ENCODE measurements at regions not wholly inside any gene's neighbourhood (a gene's known extent, or its start where the extent isn't known, plus 50 kb on each side); places are given as distances from the start of the nearest gene placed in this dataset.

DNA sequence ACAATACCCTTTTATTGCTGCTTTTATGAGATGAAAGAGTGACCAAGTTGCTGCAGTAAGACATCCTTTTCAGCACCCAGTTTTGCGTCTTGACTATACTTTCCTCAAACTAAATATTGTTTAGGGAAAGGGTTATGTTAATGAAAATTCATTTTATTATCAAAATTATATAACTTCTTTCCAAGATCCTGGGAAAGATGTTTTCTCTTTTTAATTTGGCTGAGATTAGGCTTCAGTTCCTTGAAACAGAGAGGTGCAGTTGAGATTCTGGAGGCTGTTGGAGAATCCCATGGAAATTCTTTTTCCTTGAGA is 91.6 kb upstream of the KCNA3 start:
- ATAC-seq, result no peak
- DNase-seq (ENCODE audit: low spot score), result no peak

DNA sequence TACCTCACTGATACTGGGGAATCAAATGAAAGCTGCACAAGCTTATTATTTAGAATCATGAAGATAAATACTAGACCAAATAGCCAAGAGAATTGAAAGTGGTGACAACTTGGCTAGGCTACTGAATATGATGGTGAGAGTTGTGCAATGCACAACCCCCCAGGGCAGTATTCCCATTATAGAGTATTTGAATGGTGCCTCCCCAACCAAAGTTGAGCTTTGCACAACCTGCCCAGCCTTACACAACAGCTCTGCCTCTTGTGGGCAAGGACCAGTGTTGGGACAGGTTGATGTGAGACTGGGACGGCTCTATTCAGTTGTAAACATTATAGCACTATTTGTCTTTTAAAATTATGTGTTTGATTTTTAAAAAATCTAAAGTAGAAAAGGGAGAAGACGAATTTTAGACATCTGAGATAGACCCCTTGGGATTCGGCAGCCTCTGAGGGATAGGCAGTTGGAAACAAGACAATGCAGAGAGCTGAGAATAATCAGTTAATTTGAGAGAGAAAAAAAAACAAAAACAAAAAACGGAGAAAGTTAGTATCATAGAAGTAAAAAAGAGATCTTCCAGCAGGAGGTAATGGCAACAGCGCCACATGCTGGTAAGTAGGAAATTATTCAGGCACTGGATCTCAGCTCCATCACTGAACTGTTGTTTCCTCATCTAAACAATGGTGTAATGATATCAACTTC is 91.0 kb upstream of the KCNA3 start:
- DNase-seq (ENCODE audit: low spot score), result no peak

DNA sequence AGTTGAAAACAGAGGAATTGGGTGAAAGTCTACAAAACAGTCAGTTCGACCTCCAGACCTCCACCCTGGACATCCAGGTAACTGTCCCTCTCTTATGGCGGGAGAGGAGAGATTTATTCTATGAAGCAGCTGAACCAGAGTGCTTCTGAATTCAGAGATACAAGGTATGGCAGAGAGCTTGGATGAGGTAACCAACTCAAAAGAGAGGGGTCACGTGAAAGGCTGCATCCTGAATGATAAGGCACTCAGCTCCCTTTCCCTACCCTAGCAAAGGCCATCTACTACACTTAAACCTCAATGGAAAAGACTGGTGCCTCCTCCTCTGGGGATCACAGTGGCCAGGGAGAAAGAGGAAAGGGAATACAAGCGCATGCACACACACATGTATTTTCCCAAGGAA is 88.4 kb upstream of the KCNA3 start:
- DNase-seq (ENCODE audit: low spot score), result no peak
- ATAC-seq, result no peak

More for the DNA sequence above, 91.0 kb upstream of the KCNA3 start:
- ATAC-seq, result peak; percentile 83

DNA sequence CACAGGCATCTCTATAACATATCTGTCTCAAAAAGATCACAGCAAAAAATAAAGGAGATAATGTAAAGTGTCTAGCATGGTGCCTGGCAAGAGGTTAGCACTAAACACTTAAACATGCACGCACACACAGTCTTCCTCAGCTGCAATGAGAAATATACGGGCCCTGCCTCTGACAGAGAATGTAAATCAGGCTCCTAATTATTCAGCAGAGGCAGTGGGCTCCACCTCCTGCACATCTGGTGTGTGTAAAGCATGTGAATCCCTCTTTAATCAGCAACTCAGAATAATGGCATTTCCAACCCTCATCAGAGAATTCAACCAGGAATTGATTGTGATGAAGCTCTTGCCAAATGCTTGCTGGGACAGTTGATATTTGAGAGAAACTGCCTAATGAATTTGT is 85.6 kb upstream of the KCNA3 start:
- DNase-seq (ENCODE audit: low spot score) (no peak), ATAC-seq (no peak)

DNA sequence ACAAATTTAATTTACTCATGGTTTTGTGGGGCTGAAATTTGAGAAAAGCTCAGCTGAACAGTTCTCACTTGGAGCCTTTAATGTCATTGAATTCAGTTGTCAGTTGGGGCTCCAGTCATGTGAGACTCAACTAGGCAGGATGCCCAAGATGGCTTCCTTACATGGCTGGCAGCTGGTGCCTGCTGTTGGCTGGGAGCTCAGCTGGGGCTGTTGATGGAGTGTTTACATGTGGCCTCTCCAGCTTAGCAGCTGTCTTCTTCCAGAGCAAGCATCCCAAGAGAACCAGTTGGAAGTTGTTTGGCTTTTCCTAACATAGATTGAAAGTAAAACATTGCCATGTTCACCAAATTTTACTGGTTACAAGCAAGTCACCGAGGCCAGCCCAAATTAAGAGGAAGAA is 81.8 kb upstream of the KCNA3 start:
- ATAC-seq (no peak), DNase-seq (ENCODE audit: low spot score) (no peak)

DNA sequence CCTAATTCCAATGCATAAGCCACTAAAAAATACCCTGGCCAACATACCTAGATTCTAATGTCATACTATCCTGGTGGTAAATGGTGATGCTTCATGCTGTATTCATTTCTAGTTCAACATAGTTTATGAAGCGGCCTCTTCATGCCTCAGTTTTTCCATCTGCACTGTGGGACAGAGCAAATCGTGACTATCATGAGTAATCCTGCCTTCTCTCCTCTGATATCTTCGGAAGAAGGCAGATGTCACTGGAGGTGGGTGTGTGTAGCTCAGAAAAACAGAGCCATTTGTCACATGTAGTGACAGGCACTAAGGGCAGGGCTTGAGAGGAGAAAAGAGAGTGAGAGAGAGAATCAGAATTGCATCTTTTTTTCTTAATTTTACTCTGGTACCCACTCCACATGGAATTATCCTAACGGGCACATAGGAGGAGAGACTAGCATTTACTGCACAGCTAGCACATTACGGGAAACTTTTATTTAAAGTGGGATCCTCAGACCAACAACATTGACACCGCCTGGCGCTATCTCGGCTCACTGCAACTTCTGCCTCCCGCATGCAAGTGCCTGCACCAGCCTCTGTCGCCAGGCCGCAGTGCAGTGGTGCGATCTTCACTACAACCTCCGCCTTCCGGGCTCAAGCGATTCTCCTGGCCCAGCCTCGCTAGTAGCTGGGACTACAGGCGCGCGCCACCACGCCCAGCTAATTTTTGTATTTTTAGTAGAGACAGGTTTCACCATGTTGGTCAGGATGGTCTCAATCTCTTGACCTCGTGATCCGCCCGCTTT is 78.4 kb upstream of the KCNA3 start:
- DNase-seq (ENCODE audit: low spot score) (no peak), ATAC-seq (no peak)

DNA sequence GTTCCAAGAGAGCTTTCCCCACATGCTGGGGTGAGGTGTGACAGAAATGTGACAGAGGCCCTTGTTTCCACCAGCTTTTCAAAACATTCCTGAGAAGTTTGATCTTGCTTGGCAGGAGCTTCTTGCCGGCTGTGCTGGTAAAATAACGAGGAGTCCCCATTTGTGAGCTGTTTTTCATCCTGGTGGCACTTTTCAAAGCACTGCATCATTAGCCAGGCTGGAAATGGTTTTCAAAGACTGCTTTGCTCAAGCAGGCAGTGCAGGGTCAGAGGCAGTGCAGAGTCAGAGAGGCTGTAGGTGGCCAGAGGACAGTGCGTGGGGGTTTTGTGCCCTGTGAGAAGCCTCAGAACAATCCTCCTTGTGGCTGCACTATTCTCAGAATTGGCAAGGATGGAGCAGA is 75.8 kb upstream of the KCNA3 start:
- DNase-seq (ENCODE audit: low spot score) (no peak), ATAC-seq (no peak)

DNA sequence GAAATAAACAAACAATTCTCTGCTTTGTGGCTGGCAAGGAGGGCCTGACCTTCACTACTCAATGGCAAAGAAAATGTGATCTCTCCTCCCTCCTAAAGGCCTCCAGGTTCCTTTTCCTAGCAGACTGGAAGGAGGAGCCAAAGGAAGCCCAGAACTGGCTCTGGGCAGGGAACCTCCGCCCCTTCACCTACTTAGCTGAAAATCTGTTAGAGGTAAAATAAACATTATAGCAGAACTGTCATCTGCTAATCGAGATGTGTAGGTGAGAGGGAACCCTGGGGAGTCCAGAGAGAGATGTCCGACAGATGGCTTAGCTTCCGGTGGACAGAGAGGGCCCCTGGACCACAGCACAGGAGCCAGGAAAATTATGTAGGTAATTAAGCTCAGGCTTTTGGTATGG is 75.2 kb upstream of the KCNA3 start:
- DNase-seq (ENCODE audit: low spot score), result no peak
- ATAC-seq, result no peak

DNA sequence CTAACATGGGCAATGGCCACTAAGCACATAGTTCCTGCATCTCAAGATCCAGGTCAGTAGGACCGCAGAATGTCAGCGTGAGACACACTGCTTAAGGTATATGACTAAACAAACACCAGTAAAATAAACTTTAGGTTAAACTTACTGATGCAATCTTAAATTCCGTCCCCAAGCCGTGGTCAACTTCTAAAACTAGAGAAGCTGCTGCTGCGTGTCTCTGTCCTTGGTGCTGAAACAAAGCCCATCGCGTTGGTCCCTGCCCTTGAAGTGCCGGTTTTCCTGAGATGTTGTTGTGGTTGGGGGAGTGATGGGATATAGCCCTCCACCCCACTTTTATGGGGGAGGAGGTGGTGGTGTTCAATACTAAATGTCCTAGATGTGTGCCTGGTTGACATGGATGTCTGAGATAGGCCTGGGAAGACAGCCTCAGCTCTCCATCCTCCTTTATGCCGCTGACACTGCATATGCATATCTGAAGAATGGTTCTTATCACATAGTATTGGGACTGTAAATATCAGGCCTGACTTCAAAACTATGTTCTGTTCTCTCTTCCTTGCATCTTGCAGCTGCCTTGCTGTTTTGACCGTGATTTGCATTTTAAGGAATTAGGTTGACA is 72.0 kb upstream of the KCNA3 start:
- ATAC-seq (peak; percentile 72), DNase-seq (ENCODE audit: low spot score) (no peak)

DNA sequence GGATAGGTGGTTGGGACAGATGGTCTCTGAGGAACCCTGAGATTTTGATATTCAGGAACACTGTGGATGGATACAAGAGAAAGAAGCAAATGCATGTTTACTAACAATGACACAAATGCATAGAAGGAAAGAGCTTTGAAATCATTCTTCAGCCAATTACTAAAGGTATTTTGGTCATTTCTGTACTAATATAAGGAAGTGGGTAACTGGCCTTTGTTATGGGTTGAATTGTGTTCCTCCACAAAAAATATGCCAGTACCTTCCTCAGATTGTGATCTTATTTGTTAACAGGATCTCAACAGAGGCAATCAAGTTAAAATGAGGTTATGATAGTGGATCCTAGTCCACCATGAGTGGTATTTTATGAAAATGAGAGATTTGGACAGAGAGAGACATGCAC is 68.7 kb upstream of the KCNA3 start:
- ATAC-seq (no peak), DNase-seq (ENCODE audit: low spot score) (no peak)

DNA sequence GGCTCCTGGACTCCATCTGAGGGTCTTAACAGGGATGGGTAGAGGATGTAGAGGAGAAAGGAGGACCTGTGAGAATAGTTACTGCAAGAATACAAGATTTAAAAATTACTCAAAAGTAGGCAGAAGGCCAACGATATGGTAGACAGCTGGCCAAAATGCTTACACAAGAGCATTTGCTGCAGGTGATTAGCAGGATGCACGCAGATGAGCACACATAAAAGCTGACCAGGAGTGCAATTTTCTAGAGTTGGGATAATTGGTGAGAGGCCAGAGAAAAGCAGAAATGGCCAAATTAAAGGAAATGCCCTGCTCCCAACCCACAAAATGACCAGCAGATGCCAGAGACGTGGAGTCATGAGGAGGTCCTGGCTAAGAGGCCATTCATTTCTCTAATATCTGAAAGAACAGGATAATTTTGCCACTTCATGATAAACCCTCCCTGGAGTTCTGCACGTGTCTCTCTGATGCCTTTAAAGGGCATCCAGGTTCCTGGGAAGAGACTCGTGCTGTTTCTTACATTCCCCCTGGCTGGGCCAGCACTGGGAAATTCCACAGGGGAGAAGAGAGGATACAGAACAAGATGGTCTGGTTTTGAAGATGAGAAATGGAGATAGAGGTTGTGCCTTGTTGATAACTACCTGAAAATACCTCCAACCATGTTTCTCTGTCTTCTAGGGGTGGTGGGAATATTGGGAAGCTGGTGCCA is 62.3 kb upstream of the KCNA3 start:
- DNase-seq (ENCODE audit: low spot score) (no peak), ATAC-seq (no peak)

DNA sequence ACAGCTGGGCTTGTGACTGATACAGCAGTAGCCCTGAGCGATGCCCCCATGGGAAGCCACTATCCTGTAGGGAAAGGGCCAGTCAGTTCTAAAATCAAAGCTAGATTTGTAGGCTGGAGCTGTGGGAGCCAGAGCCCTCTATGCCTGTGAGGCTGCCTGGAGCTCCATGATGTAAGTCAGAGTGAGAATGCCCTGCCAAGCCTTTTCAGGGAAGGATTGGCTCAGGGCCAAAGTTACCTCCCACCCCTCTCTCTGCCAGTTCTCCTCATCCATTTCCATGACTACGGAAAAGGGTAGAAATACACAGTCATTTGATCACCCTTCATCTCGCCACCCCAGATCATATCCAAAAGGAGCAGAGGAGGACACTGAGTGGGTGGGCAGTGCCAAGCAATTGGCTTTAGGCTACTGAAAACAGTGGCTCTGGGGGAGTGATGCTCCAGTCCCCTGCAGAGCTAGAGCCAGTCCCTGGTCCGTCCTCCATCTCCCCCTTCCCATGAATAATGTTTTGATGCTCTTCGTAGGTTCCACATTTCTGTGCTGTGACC is 59.5 kb upstream of the KCNA3 start:
- ATAC-seq (no peak), DNase-seq (ENCODE audit: low spot score) (no peak)

DNA sequence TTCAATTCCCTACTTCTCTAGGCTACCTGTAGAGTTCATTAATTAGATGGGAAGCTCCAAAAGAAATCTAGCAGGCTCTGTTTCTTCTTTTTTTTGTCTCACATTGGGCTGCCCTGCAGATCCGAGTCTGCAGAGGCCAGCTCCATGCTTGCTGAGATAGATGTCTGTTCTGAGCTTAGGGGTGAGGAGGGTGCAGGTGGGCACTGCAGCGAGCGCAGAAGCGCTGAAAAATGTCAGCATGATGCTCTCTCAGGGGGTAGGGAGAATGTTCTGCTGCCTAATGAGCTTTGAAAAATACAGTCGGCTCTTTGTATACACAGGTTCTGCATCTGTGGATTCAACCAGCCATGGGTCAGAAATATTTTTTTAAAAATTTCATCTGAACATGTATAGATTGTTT is 56.8 kb upstream of the KCNA3 start:
- DNase-seq (ENCODE audit: low spot score) (no peak), ATAC-seq (no peak)

DNA sequence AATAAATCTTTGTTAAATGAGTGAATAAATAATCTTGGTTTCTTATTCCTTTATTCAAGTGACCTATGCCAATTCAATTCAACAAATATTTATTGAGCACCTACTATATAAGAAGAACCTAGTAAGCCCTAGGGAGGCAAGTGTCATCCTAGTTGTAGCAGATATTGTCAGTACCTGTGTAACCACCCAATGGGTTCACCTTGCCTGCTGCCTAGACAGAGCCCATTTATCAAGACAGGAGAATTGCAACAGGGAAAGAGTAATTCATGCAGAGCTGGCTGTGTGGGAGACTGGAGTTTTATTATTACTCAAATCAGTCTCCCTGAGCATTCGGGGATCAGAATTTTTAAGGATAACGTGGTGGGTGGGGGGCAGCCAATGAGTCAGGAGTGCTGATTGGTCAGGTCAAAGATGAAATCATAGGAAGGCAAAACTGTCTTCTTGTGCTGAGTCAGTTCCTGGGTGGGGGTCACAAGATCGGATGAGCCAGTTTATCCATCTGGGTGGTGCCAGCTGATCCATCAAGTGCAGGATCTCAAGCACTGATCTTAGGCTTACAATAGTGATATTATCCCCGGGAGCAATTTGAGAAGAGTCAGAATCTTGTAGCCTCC is 53.8 kb upstream of the KCNA3 start:
- no peak for DNase-seq (ENCODE audit: low spot score)
- no peak for ATAC-seq

DNA sequence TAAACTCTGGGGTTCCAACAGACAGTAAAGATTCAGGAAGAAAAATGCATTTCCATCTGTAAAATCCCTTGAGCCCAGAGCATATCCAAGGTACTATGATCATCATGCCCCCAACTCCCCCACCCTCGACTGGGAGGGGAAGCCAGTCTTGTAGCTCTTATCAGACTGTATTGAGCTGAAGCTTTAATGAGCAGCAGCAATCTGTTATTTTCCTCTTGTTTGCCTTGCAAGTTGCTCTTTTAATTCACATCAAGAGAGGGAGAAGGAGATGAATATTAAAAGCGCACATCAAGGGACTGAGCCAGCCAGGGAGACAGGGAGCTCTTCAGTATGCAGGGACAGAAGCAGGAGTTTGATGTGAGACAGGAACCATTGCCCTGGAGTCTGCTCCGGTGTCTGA is 52.5 kb upstream of the KCNA3 start:
- ATAC-seq (no peak), DNase-seq (ENCODE audit: low spot score) (no peak)

DNA sequence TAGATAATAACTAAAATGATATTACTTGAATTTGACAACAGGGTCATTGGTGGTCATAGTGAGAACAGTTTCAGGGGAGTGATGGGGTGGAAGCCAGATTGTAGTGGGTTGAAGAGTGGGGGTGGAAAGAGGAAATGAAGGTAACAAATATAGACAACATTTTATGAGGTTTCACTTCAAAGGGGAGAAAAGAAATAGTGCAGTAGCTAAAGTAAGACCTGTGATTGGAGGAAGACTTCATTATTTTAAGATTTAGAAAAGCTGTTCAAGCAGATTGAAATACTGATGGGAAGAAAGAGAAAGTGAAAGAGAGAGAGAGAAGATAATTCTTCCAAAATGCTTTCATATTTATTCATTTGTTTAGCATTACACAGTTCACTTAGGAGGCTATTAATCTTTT is 52.0 kb upstream of the KCNA3 start:
- no peak for ATAC-seq
- DNase-seq (ENCODE audit: low spot score), result no peak

Measured in left lobe of liver (tissue), 2 donors.